GM12874 (cell line): ENCODE measurements at regions not wholly inside any gene's neighbourhood (a gene's known extent, or its start where the extent isn't known, plus 50 kb on each side); places are given as distances from the start of the nearest gene placed in this dataset.

Experiments used
- TF ChIP-seq, protein P1 (sequence below): IDR thresholded peaks from 2 replicates; pipeline ENCODE4 v1.5.1; 2011; ENCODE audit warnings: low read depth, mild to moderate bottlenecking, control low read depth, low read length, moderate library complexity; ENCODE audit not compliant: insufficient read depth

DNA sequence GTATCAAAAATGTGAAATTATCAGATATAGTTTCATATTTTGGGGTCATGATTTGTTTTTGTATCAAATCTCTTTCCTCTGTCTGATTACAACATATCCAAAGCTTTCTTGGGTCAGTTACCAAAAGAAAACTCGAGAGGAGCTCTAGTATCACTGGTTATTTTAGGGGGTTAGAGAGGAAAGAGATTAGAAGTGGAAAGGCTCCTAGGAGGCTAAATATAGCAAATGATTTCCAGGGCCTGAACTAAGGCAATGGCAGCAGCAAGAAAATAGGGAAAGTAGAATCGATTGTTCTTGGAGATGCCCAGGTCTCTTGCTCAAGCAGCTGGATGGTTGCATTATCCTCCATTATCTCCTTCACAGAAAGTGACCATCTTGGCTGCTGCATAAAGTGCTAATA lies 72.9 kb downstream of the NHLRC3 start:
- TF ChIP-seq, protein P1, sequence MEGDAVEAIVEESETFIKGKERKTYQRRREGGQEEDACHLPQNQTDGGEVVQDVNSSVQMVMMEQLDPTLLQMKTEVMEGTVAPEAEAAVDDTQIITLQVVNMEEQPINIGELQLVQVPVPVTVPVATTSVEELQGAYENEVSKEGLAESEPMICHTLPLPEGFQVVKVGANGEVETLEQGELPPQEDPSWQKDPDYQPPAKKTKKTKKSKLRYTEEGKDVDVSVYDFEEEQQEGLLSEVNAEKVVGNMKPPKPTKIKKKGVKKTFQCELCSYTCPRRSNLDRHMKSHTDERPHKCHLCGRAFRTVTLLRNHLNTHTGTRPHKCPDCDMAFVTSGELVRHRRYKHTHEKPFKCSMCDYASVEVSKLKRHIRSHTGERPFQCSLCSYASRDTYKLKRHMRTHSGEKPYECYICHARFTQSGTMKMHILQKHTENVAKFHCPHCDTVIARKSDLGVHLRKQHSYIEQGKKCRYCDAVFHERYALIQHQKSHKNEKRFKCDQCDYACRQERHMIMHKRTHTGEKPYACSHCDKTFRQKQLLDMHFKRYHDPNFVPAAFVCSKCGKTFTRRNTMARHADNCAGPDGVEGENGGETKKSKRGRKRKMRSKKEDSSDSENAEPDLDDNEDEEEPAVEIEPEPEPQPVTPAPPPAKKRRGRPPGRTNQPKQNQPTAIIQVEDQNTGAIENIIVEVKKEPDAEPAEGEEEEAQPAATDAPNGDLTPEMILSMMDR = no peak

- TF ChIP-seq, protein P1 = no peak
These were observed 81.2 kb downstream of the NHLRC3 start for GRCh38 chr13:39119422-39119821.

GRCh38 chr13:39123578-39123977 lies 85.3 kb downstream of the NHLRC3 start:
- TF ChIP-seq, protein P1 = no peak

DNA sequence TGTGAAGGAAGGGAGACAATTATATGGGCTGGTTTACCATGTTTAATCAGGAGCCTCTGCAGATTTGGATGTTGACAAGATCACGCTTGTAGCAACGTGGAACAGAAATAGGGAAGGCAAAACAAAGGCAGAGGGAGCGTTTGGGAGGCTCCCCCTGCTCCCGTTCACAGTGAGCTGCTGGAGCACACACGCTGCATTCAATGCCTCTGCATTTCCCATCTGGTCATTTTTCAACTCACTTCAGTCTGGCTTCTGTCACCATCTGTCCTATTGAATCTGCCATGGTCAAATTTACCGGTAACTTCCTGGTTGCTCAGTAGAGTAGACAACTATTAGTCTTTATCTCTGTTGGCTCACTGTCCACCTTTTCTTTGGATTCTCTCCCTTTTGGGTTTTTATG lies 91.0 kb downstream of the NHLRC3 start:
- TF ChIP-seq, protein P1 = no peak

- TF ChIP-seq, protein P1 = no peak
These were observed 92.0 kb downstream of the NHLRC3 start for GRCh38 chr13:39130301-39130700.

- TF ChIP-seq, protein P1 = no peak
These were observed 94.3 kb downstream of the NHLRC3 start for GRCh38 chr13:39132286-39133230.

DNA sequence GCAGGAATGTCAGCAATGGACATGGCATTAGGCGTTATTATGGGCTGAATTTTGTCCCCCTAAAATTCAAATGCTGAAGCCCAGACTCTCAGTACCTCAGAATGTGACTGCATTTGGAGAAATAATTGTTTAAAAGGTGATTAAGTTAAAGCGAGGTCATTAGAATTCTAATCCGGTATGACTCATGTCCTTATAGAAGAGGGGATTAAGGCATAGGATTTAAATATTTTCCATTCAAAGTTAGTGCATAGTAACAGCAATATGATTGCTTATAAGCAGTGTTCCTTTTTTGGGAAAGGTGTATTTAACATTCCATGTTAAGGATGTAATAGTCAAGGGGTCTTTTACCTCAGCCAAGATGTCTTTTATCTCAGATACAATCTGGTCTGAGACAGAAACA lies 95.5 kb downstream of the NHLRC3 start:
- TF ChIP-seq, protein P1 = no peak
